Thyroid gland (tissue), 4 donors: ENCODE measurements at regions not wholly inside any gene's neighbourhood (a gene's known extent, or its start where the extent isn't known, plus 50 kb on each side); places are given as distances from the start of the nearest gene placed in this dataset.

Source experiments
- DNase-seq, 2 donors: peaks; one replicate each; pipeline ENCODE4 v3.0.0-alpha.2; 2019
- H3K27ac ChIP-seq, 3 donors: fragments of 200-600 bp; sonication (generic); 1 replicate in 2 of 3; 2 replicates in 1 of 3; pipeline ENCODE4 v1.5.1; 2016 to 2019; ENCODE audit warnings: mild to moderate bottlenecking in 1 of 3, moderate library complexity in 1 of 3
- H3K27me3 ChIP-seq: fragments of 200-600 bp; sonication (generic); one replicate; pipeline ENCODE4 v1.5.1; 2019
- H3K36me3 ChIP-seq, 2 donors: fragments of 200-600 bp; sonication (generic); one replicate each; pipeline ENCODE4 v1.5.1; 2016 to 2019
- H3K4me1 ChIP-seq, 2 donors: fragments of 200-600 bp; sonication (generic); one replicate each; pipeline ENCODE4 v1.5.1; 2017 to 2019
- H3K4me3 ChIP-seq, 3 donors: fragments of 200-600 bp; sonication (generic); replicated peaks in 1 of 3; 1 replicate in 2 of 3; 2 replicates in 1 of 3; pipeline ENCODE4 v1.5.1; 2016; ENCODE audit warnings: mild to moderate bottlenecking in 1 of 3
- H3K9me3 ChIP-seq: fragments of 200-600 bp; sonication (generic); one replicate; pipeline ENCODE4 v1.5.1; 2017
- POLR2A ChIP-seq, 2 donors: fragments of 450-650 bp; IDR thresholded peaks; one replicate each; pipeline ENCODE4 v1.6.1; 2017; ENCODE audit warnings: antibody characterized with exemption in 2 of 2, mild to moderate bottlenecking in 2 of 2, moderate library complexity in 1 of 2
- WGBS, 2 donors: methylation state at CpG; one replicate each; pipeline ENCODE4 v1.1.5; 2017; 5-methylcytosine and 5-hydroxymethylcytosine counted together
- intact Hi-C: fragments of 100-400 bp; cut with DNase I; formaldehyde crosslinking; loops from one replicate; pipeline ENCODE4 v1.15.1; 2023
- TF ChIP-seq, protein P1 (sequence below), 6 experiments: fragments of 200-600 bp in 3 of 6; fragments of 450-650 bp in 3 of 6; sonication (generic) in 3 of 6; IDR thresholded peaks; one replicate each; pipeline ENCODE4 v1.5.1; 2016 to 2019; ENCODE audit warnings: antibody characterized with exemption in 6 of 6, mild to moderate bottlenecking in 2 of 6, inconsistent platforms in 1 of 6, moderate library complexity in 1 of 6

DNA sequence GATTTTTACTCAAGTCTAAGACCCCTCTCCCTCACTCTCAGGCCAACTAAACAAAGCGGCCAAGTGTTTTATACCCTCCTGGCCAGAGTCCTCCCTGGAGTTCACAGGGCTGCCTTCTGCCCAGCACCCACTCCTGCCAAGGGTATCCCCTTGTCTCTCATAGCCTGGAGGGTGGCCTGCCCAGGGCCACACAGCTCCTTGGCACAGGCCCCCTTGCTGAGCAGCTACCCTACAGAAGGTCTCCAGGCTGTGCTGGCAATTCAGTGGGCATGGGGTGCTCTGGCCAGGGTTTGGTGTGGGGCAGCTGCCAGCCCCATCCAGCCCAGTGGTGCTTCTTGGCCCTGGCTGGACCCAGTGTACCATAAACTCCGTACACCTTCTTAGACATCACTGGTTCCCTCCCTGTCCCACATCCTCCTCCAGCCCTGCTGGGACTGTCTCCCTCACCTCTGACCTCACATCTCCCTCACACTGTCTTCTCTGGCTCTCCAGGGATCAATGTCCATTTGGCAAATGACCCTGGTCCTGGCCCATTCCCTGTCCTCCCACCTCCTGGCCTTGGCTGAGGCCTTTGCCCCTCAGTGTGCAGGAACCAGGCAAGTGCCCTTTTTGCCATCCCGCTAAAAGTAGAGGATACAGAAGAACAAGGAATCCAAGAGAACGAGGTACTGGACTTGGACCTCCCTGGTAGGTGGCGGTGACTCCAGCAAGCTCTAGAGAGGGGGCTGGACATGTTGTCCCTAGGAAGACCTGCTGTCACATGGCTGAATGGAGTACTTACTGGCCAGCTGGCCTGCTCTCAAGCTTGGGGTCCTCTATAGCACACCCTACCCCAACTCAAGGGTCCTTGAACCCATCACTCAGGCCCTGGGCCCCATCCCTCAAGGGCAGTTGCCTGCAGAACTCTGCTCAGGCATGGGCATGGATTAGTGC lies 50.0 kb upstream of the TRPM1 start:
- Histone ChIP-seq H3K4me1 (no peaks in the 10 kb centered on the region), H3K4me3 (no peak overlapping the region), H3K9me3 (no peaks in the 10 kb centered on the region), H3K27ac (no peak overlapping the region), H3K27me3 (no peaks in the 10 kb centered on the region), H3K36me3 (no peaks in the 10 kb centered on the region)
- DNase-seq = no peak
- intact Hi-C loops = no loop called here
- TF ChIP-seq POLR2A (IDR thresholded peaks at IDR 0.05) = no peak
- TF ChIP-seq, protein P1, sequence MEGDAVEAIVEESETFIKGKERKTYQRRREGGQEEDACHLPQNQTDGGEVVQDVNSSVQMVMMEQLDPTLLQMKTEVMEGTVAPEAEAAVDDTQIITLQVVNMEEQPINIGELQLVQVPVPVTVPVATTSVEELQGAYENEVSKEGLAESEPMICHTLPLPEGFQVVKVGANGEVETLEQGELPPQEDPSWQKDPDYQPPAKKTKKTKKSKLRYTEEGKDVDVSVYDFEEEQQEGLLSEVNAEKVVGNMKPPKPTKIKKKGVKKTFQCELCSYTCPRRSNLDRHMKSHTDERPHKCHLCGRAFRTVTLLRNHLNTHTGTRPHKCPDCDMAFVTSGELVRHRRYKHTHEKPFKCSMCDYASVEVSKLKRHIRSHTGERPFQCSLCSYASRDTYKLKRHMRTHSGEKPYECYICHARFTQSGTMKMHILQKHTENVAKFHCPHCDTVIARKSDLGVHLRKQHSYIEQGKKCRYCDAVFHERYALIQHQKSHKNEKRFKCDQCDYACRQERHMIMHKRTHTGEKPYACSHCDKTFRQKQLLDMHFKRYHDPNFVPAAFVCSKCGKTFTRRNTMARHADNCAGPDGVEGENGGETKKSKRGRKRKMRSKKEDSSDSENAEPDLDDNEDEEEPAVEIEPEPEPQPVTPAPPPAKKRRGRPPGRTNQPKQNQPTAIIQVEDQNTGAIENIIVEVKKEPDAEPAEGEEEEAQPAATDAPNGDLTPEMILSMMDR (IDR thresholded peaks at IDR 0.05) = no peak
- WGBS, 2 donors = 84 to 85% methylated on average over 5 of the region's 5 CpGs

DNA sequence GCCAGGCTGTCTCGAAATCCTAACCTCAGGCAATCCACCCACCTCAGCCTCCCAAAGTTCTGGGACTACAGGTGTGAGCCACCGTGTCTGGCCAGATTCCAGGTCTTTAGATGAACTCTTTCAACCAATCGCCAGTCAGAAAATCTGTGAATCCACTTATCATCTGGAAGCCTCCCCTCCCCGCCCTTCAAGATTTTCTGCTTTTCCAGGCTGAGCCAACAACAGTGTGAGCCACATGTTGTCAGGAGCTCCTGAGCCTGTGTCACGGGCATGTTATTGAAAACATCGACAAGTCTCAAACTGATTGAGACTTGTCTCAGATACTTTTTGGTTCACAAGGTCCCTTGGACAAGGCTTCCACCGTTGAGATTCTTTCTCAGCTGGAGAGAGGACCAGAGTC lies 52.0 kb upstream of the TRPM1 start:
- intact Hi-C loops = no loop called here
- TF ChIP-seq, protein P1 (IDR thresholded peaks at IDR 0.05) = no peak
- no peak for TF ChIP-seq POLR2A (IDR thresholded peaks at IDR 0.05)

DNA sequence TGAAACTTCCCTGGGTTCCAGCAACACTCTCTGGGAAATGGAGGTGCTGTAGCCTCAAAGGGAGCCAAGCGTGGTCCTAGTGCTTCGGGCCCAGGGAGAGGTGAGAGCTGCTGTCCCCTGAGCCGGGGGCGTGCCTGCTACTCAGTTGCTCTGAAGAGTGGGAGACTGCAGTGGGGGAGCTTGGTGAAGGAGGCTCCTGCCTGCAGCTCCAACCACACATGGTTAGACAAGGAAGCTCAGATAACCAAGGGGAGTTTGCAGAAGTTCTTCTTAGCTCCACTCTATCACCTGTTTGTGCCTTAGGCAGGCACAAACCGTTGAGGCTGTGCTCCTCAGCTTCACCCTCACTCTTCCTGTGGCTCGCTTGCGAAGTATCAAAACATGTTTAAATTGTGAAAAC lies 53.6 kb upstream of the TRPM1 start:
- Histone ChIP-seq H3K36me3 (no peaks in the 10 kb centered on the region), H3K27me3 (no peaks in the 10 kb centered on the region), H3K4me3 (no peak overlapping the region), H3K27ac (no peak overlapping the region), H3K4me1 (no peaks in the 10 kb centered on the region), H3K9me3 (no peaks in the 10 kb centered on the region)
- intact Hi-C loops = no loop called here
- DNase-seq = no peak
- TF ChIP-seq, protein P1 (IDR thresholded peaks at IDR 0.05) = no peak
- no peak for TF ChIP-seq POLR2A (IDR thresholded peaks at IDR 0.05)
- 82 to 91% methylated on average over 7 of the region's 7 CpGs for WGBS, 2 donors

More for the DNA sequence above, 52.0 kb upstream of the TRPM1 start:
- H3K9me3 ChIP-seq = no peaks in the 10 kb centered on the region
- no peaks in the 10 kb centered on the region for H3K4me1 ChIP-seq
- no peak overlapping the region for H3K27ac ChIP-seq
- H3K27me3 ChIP-seq = no peaks in the 10 kb centered on the region
- no peak for DNase-seq
- WGBS, 2 donors = 84 to 91% methylated on average over 7 of the region's 7 CpGs
- no peak overlapping the region for H3K4me3 ChIP-seq
- no peaks in the 10 kb centered on the region for H3K36me3 ChIP-seq

DNA sequence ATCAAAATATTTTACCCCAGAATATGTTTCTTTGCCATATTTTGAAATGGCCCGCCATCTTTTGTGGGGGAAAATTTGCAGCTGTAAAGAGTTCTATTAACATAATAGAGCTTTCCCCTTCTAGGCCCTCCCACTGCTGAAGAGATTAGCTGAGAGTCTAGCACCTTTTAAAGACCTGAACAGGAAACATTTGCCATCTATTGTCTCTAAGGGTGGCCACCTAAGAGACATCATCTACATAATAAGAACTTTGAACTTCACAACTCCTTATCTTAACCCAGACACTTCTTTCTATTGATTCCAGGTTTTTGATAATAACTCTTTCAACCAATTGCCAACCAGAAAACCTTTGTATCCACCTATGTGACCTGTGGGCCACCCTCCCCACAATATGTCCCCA lies 54.7 kb upstream of the TRPM1 start:
- intact Hi-C loops = no loop called here
- no peak overlapping the region for H3K27ac ChIP-seq
- no peak for TF ChIP-seq POLR2A (IDR thresholded peaks at IDR 0.05)
- TF ChIP-seq, protein P1 (IDR thresholded peaks at IDR 0.05) = no peak
- H3K4me1 ChIP-seq = no peaks in the 10 kb centered on the region
- DNase-seq = no peak
- 94 to 98% methylated on average over 1 of the region's 1 CpG for WGBS, 2 donors
- no peaks in the 10 kb centered on the region for H3K27me3 ChIP-seq
- H3K4me3 ChIP-seq = no peak overlapping the region
- no peaks in the 10 kb centered on the region for H3K9me3 ChIP-seq
- no peaks in the 10 kb centered on the region for H3K36me3 ChIP-seq

DNA sequence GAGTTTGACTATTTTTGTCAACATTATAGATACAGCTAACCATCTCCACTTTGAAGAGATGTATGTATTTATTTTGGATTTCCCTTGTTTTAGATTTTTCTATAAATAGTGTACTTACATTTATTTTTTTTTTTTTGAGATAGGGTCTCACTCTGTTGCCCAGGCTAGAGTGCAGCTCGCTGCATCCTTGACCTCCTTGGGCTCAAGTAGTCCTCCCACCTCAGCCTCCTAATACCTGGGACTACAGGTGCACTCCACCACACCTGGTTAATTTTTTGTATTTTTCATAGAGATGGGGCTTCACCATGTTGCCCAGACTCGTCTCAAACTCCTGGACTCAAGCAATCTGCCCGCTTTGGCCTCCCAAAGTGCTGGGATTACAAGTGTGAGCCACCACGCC lies 55.3 kb upstream of the TRPM1 start:
- Histone ChIP-seq H3K4me3 (no peak overlapping the region), H3K27me3 (no peaks in the 10 kb centered on the region), H3K36me3 (no peaks in the 10 kb centered on the region), H3K27ac (no peak overlapping the region), H3K4me1 (no peaks in the 10 kb centered on the region), H3K9me3 (no peaks in the 10 kb centered on the region)
- TF ChIP-seq POLR2A (IDR thresholded peaks at IDR 0.05) = no peak
- TF ChIP-seq, protein P1 (IDR thresholded peaks at IDR 0.05) = no peak
- intact Hi-C loops = no loop called here
- no peak for DNase-seq
- WGBS, 2 donors = 95 to 99% methylated on average over 4 of the region's 4 CpGs
